ENCODE measurements at regions not wholly inside any gene's neighbourhood (a gene's known extent, or its start where the extent isn't known, plus 50 kb on each side); places are given as distances from the start of the nearest gene placed in this dataset.

DNA sequence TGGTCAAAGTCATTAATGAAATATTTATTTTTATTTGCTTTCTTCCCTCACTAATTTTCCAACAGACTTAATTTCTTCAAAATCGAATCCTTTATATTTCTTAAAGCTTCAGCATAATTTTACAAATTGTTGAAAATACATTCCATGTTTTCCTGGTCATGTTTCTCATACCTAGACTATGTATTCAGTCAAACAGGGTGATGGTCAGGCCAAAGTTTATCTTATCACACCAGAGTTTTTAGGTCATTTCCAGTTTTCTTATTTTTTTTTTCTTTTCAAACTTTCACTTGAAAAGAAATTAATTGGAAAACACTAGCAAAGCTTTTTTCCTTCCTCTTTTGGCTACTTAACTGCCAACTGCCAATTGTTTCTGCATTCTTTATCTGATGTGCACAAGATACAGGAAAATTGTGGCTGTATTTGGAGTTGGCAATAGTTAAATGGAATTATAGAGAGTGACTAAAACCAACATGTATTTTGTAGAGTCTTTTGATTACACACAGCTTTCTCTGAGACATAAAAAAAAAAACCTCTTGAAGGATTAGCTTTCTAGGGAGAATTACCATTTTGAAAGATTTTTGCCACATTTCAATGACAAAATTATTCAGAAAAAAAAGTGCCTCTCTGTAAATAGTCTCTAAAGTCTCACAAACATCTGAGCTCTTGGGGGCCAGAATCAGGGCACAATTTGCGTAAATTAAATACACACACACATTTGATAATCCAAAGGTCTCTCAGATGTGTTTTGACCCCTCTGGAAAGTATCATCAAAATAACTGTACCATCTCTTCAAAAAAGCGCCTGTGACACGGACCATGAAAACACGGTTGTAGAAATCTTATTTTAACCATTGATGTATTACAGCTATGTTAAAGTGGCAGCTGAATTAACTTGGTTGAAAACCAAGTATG, 603.2 kb upstream of the KCNMB2 start:
- no peak for DNase-seq (ENCODE audit: low read depth in 2 of 2)

DNA sequence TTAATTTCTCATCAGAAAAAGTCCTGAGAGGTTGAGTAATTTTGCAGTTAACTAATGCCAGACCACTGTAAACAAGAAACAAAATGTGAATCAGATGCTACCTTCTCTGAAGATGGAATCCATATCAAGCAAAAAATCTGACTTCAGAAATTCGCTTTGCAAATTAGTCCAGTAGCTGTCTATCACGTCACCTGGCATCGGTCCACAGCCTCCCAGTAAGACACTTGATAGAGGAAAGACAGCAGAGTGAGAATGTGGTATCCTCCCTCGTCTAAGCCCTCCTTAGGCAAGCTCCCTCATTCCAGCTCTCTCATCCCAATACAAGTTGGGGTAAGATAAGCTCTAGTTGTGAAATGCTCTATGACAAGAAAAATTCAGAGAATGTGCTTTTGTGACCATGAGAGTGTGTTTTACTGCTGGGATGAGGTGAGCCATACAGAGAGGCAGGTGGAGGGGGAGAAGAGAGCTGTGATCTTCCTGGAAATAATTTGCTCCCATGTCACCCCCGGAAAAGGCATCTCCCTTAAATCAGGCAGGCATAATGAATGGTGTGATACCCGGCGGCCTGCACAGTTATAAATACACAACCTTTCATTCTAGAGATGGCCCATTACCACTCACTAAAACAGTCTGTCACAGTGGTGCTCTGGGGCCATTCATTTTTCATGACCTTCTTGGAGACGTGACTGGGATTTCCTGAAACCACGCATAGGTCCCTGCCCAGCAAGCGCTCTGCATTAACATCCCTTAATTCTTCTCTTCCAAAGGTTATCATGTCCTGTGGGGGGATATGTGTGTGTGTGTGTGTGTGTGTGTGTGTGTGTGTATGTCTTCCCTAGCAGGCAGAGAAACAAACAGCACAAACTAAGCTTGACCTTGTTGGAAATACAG, 602.0 kb upstream of the KCNMB2 start:
- no peak for DNase-seq (ENCODE audit: low read depth in 2 of 2)

DNA sequence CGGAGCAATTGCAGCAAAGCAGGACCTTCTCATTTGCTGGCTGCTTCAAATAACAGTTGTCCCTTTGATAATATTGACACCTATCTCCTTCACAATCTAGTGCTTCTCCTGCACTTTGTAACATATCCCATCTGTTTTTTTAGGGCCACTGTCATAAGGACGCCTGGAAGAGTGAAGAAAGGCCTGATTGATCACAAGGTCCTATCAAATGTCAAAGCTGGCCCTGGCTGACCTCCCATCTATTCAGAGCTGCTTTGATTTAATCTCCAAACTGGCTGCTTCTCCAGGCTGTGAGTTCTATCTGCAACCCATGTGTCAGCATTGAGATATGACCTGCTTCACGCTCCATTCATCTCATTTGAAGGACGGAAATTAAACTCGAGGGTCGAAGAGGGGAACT, 601.2 kb upstream of the KCNMB2 start:
- DNase-seq (ENCODE audit: low read depth in 2 of 2), result no peak

DNA sequence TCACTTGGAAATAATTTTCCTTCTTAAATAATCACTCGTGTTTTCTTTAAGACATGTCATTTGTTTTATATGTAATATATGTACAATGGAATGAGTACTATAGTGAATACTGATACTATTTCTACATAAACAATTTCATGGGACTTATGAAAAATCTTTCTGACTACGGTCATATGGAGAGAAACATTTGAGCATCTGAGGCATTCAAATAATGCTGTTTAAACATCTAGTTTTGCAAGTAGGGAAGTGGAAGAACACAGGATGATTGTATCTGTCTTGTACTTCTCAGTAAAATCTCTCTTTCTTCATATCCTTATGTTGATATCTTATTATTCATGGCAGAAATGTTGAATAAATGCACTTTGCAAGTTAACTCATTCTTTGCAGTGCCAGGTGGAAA, 599.5 kb upstream of the KCNMB2 start:
- DNase-seq (ENCODE audit: low read depth in 2 of 2), result no peak

DNA sequence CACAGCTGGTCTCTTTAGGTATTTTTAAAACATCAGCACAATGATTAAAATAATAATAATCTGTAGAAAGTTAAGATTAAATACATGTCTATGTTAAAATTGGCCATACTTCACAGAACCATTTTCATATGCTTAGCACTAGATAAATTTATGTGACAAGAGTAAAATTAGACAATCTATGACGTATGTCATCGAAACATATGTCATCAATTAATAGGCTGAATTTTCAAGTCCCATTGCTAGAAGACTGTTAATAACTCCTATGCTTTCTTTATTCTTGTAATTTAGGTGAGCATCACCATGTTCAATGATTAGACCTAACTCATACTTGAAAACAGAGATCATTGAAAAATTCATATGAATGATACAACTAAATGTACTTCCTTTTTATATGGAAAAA, 593.3 kb upstream of the KCNMB2 start:
- no peak for DNase-seq (ENCODE audit: low read depth in 2 of 2)

DNA sequence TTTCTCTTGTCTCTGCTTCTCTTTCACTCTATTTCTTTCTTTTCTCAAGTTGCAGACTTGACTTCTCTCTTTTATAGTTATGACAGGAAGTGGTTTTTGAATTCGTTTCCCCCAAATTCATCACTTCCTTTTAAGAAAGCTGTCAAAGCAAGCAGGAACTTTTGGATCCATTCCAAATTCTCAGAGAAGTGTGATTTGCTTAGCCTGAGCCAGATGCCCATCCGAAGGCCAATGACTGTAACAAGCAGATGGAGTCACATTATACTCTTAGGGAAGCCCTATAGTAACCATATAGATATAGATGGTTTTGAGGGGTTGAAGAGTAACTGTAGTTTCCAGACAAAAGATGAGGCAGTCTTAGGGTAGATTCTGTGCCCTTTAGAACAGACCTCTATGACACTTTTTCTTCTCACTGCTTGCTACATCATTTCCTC, 592.0 kb upstream of the KCNMB2 start:
- DNase-seq (ENCODE audit: low read depth in 2 of 2), result no peak

DNA sequence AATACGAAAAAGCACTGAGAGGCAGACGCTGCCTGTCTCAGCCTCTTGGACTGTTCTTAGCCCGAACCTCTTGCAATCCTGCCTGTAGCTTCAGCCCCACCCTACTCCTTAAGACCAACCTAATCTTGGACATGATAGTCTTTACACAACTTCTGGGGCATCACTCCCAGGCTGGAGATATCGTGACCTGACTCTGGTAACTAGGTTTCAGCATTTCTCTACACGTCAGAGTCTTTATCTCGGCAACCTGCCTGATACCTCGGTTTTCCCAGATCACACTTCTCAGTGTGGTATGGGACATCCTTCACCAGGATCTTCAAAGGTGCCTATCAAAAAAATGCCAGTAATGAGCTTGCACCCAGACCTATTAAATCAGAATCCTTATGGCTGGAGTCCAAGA, 590.2 kb upstream of the KCNMB2 start:
- no peak for DNase-seq (ENCODE audit: low read depth in 2 of 2)

DNA sequence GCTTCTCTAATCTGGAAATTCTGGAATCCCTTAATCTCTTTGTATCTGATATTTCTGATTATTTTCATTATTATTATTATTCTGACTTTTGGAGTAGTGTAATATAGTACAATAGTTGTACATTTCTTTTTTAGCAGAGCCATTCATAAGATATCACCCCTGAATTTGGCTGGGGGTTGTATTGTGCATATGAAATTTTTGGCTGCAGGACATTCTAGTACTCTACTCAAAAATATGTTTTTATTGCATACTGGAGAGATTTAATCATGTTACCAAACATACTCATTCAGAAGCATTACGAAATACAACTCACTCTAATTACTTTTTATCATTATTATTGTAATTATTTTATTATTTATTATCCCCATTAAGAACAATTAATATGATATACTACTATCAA, 589.7 kb upstream of the KCNMB2 start:
- DNase-seq (ENCODE audit: low read depth in 2 of 2), result no peak

DNA sequence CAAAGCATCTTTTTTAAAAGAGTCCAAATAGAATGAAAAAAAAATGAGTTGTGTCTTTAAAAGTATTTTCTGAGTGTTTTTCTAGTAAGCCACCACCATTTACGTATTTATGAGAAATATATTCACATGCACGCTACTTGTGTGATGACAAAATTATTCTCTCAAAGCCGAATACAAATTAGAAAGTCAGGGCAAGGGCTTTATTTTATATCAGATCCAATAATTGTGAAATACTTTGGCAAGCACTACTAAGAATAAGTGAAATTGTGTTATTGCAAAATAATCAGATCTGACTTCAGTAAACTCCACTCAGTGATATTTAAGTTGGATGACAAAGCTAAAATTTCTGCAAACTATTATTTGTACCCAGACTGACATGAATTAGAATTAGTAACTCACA, 589.3 kb upstream of the KCNMB2 start:
- no peak for DNase-seq (ENCODE audit: low read depth in 2 of 2)

DNA sequence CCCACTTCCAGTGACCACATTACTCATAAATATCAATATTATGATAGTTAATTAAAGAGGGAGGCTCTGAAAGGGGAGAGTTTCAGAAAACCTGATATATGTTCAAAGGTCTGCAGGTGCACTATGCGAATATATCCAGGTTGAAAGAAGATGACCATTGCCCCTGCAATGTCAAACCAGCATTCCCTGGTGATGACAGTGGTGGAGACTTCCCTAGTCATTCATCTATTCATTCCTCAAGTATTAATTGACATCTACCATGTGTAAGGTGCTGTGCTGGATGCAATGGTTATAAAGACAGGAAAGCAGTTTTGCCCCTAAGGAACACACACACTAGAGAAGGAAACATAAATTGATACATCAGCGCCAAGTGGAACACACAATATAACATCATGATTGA, 588.3 kb upstream of the KCNMB2 start:
- DNase-seq (ENCODE audit: low read depth in 2 of 2), result no peak

DNA sequence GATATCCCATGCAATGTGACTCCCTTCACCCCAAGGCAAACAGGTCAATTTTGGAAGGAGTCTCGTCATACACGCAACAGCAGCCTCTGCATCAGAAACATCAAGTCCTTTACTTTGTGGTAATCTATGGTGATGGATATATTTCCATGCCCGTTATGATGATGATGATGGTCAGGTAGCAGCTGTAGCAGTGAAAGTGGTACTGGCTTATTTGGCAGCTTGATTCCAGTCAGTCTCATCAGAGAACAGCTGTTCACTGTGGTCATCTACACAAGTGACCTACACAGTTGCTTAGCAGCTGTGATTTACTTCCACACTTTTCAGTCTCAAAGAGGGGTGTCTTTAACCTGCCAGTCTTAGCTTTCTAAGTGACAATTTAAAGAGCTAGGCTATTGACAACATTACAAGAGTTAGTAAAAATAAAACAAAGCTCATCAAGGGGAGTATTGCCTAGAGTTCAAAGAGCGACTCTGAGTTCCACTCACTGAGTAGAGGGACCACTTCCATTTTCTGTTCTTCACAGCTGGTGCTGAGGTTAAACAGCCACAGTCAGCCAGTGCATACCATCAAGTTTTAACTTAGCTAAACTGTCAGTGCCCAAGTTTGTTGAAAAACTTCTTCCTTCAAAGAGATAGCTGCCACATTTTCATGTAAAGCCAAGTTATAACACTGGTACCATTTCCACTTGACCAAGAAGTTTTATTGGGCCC, 587.4 kb upstream of the KCNMB2 start:
- no peak for DNase-seq (ENCODE audit: low read depth in 2 of 2)

DNA sequence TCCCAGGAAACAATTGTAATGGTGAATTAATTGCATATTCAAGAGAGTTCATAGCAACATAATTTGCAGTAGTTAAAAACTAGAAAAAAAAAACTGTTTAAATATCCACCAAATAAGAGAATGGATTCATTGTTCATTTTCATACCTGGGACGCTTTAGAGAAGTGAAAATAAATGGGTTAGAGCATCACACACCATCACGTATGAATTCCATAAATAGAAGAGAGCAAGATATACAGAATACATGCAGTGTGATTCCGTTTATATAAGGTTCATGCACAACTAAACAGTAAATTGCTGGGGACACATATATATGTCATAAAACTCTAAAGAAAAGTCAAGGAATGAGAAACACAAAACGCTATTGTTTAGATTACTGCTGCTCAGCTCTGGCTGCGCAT, 577.0 kb upstream of the KCNMB2 start:
- no peak for DNase-seq (ENCODE audit: low read depth in 2 of 2)

DNA sequence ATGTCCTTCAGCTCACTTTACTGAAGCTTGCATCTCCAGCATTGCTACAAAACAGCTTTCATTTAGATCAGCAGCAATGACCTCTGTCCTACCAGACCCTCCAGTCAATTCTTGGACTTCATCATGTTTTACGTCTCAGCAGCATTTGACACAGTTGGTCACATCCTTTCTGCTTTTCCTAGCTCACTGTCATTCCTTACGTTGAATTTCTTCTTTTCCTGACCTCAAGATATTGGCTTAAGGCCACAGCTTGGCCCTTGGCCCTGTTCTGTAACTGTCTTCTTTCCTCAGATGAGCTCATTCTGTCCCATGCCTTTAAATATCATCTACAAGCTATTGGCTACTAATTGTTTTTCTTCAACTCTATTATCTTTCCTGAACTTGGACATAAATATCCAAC, 576.2 kb upstream of the KCNMB2 start:
- DNase-seq (ENCODE audit: low read depth in 2 of 2), result no peak

DNA sequence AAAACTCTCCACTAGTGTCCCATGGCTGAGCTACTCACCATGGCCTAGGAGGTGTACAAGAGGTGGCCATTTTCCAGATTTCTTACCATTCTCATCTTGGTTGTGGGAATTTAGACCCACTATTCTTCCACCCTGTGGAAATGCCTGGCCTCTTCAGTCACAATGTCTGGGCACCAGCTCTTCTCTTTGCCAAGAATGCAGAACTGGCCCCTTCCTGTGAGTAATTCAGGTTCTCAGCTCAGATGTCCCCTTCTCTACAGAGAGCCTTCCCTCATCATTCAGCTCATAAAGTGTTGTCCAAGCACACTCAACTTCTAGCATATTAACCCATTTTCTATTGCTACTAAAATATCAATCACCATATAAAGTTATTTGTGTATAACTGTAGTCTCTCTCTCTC, 575.5 kb upstream of the KCNMB2 start:
- DNase-seq (ENCODE audit: low read depth in 2 of 2), result no peak

DNA sequence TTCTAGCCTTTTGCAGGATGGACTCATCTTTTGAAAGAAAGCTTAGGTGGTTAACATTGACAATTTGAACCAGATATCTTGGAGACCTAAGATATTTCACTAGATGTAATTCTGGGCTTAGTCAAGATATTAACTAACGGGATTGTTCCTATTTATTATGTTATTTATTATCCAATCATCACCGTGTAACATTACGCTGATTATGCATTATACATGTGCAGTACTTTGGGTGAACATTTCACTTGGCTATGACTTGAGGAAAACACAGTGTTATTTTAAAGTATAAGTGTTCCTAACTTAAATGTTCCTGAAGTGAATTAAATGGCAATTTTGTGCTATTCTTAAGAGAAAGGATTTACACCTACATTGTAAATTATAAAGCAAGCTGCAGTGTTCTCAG, 574.5 kb upstream of the KCNMB2 start:
- DNase-seq (ENCODE audit: low read depth in 2 of 2), result no peak

DNA sequence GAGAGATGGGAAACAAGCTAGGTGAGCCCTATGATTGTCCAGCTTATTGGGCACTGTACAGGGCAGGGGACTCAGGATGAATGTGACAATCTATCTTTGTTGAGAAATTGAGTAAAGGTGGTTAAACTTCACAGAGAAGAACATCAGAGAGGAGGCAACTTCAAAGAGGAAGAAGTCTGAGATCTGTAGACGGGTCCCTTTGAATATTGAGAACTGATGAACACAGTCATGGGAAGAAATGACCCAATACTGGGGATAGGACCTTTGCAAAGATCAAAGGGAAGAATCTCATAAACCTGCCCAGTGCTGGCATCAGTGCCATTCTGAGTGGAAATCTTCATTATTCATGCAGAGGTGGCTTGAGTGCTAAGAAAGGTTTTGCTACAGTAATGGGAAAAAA, 569.7 kb upstream of the KCNMB2 start:
- DNase-seq (ENCODE audit: low read depth in 2 of 2), result no peak

DNA sequence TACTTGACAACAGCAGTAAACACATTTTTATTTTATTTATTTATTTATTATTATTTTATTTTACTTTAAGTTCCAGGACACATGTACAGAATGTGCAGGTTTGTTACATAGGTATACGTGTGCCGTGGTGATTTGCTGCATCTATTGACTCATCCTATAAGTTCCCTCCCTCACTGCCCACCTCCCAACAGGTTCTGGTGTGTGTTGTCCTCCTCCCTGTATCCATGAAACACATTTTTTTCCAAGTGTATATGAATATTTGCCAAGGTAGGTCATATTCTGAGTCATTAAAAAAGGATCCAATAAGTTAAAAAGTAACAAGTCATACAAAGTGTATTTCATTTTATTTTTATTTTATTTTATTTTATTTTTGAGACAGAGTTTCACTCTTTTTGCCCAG, 567.3 kb upstream of the KCNMB2 start:
- no peak for DNase-seq (ENCODE audit: low read depth in 2 of 2)

DNA sequence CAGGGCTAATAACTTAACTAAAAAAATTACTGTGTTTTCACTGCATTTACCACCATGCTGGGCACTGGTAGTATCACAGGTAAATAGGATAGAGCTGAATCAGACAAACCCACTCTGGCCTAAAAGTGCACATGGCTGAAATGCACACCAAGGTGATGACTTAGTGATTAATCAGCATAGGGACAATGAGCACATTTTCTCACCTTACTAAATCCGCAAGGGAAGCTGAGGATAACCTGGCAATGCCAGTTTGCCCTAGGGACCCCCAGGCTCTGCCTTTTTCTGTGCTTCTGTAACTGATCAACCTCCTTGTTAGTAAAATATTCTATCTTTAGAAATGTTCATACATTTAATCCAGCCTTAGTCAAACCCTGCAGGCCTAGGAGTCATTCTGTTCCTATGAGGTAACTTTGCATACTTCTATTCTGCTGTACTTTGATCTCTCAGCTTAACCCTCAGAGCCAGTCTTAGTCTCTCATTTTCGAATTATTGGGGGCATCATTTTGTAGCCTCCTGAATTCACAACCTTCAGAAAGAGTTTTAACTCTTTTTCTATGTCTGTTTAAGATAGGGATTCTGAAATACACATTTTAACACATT, 562.9 kb upstream of the KCNMB2 start:
- DNase-seq (ENCODE audit: low read depth in 2 of 2), result no peak

DNA sequence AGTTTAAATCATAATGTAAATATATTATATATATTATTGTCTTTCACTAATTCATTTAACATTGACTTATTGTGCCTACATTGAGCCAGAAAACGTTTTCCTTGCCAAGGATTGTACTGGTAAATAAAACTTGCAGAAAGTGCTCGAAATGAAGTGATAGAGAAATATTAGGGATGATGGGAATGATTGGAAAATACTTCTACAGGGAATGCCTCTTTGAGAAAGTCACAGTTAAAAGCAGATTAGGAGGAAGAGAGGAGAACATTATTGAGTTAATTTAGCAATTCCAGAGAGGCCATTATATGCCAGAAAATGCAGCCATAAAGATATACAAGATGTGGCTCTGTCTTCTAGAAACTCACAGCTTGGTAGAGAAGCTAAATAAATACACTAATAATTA, 560.0 kb upstream of the KCNMB2 start:
- no peak for DNase-seq (ENCODE audit: low read depth in 2 of 2)

DNA sequence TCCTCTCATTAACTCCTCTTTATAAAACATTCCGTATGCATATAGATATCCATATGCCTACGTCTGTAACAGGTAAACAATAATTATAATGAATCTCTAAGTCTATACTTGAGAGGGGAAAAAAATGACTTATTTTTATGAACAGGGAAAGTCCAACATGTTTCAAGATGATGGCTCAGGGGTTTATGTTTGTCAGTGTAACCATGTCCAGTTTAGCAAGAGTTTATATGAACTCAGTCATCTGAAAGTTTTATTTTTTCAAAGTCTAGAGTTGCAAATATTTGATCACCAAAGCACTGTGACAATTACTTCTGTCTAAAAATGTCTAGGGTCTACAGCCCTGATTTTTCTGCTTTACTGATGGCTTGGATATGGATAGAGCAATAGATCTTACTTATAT, 559.4 kb upstream of the KCNMB2 start:
- no peak for DNase-seq (ENCODE audit: low read depth in 2 of 2)

DNA sequence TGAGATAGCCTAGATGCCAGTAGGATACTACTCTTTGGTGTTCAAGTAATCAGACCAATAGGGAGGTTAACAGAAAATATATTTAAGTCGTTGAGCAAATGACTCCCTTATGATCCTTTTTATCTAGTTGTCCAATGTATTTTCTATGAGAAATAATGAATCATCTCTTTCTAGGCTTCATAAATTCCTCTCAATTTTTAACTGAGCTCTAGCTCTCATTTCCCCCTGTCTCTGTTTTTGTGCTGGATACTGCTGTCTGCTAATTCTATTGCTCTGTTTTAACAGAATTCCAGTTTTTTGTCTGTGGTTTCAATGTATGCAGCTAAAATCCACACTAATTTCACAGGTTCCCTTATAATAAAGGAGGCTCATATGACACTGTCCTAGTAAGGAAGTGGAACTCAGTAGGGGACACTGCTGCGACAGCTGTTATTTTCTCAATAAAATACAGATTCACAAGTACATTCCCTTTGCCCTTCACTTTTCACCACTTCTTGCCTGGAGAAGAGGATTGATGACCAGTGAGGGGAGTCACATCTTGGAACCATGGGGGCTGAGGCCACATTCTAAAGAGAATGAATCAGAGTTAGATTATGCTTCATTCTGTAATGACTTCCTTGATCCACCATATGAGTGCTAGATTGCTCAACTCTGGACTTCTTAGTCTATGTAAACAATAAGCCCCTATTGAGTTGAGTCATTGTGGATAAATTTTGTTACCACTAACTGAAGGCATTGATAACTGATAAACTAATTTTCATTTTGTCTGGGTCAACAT, 558.7 kb upstream of the KCNMB2 start:
- DNase-seq (ENCODE audit: low read depth in 2 of 2), result no peak

Measured in stimulated activated CD8-positive, alpha-beta memory T cell treated with anti-CD3 and anti-CD28 coated beads, Interleukin-7, amount 100 ng/mL, for 1 hour (primary cell).